Panc1 (cell line): ENCODE measurements at regions not wholly inside any gene's neighbourhood (a gene's known extent, or its start where the extent isn't known, plus 50 kb on each side); places are given as distances from the start of the nearest gene placed in this dataset.

Experiments used
- ATAC-seq: fragments of 200-7000 bp; cut with Tn5 transposase; 2 replicates; pipeline ENCODE4 v1.9.1; 2020; ENCODE audit warnings: mild to moderate bottlenecking, moderate library complexity
- BruUV-seq: library from RNA; stranded (reverse); fragments of 400-500 nt; replicated peaks from 2 replicates; lab custom pipeline; 2021; lab: Mats Ljungman, UMichigan
- CTCF ChIA-PET: fragments of 300-600 bp; sonication (Branson Sonifier 250); formaldehyde crosslinking; loops from one replicate; lab custom pipeline; 2022; ENCODE audit warnings: antibody characterized with exemption; lab: Charles Lee
- POLR2A ChIA-PET: fragments of 300-600 bp; sonication (Branson Sonifier 250); formaldehyde crosslinking; loops from one replicate; lab custom pipeline; 2022; ENCODE audit warnings: antibody characterized with exemption; lab: Charles Lee
- DNase-seq: peaks from one replicate; pipeline ENCODE4 v3.0.0-alpha.2; 2010; ENCODE audit warnings: low read depth, low spot score
- H3K27ac ChIP-seq: 2 replicates; pipeline ENCODE4 v1.5.1; 2011; ENCODE audit warnings: mild to moderate bottlenecking, low read length, inconsistent platforms
- H3K27me3 ChIP-seq: fragments of 200-500 bp; sonication (Bioruptor generic); 2 replicates; pipeline ENCODE4 v1.6.0; 2014; ENCODE audit warnings: low read length, inconsistent platforms; ENCODE audit not compliant: control insufficient read depth, insufficient read depth
- H3K36me3 ChIP-seq: fragments of 200-500 bp; sonication (Bioruptor generic); 2 replicates; pipeline ENCODE4 v1.5.1; 2014; ENCODE audit warnings: inconsistent platforms, mild to moderate bottlenecking, low read length, moderate library complexity; ENCODE audit not compliant: control insufficient read depth, insufficient read depth
- H3K4me1 ChIP-seq: 2 replicates; pipeline ENCODE4 v1.5.1; 2011; ENCODE audit warnings: inconsistent platforms, mild to moderate bottlenecking, low read length, moderate library complexity; ENCODE audit not compliant: control insufficient read depth, insufficient read depth
- H3K4me3 ChIP-seq, 2 experiments: 2 replicates each; pipeline ENCODE4 v1.5.1; 2011 to 2012; ENCODE audit warnings: low read depth in 2 of 2, low read length in 2 of 2, mild to moderate bottlenecking in 2 of 2, inconsistent platforms in 1 of 2, moderate library complexity in 1 of 2
- H3K9me3 ChIP-seq: fragments of 200-500 bp; sonication (Bioruptor generic); 2 replicates; pipeline ENCODE4 v1.5.1; 2014; ENCODE audit warnings: low read depth, mild to moderate bottlenecking, inconsistent platforms, low read length, moderate library complexity; ENCODE audit not compliant: control insufficient read depth, insufficient read depth
- POLR2AphosphoS5 ChIP-seq: IDR thresholded peaks from 2 replicates; pipeline ENCODE4 v1.6.1; 2012; ENCODE audit warnings: mild to moderate bottlenecking, low read depth, low read length, moderate library complexity
- SIN3A ChIP-seq: IDR thresholded peaks from 2 replicates; pipeline ENCODE4 v1.6.1; 2012; ENCODE audit warnings: low read depth, mild to moderate bottlenecking, low read length, moderate library complexity, borderline replicate concordance; ENCODE audit not compliant: insufficient read depth
- TCF7L2 ChIP-seq: IDR thresholded peaks from 2 replicates; pipeline ENCODE4 v1.6.1; 2011; ENCODE audit warnings: mild to moderate bottlenecking, low read depth, low read length, inconsistent platforms
- in situ Hi-C: cut with HindIII; loops from 2 replicates; pipeline ENCODE4 v1.10.0; 2016; ENCODE audit warnings: low sequenced_read_pairs, low pct_unique_long_range_greater_than_20kb
- intact Hi-C: fragments of 100-400 bp; cut with micrococcal nuclease; formaldehyde crosslinking; loops from one replicate; pipeline ENCODE4 v1.10.0; 2022; ENCODE audit not compliant: unreplicated experiment
- TF ChIP-seq, protein P1 (sequence below): fragments of 450-650 bp; IDR thresholded peaks from 2 replicates; pipeline ENCODE4 v1.5.1; 2017; ENCODE audit warnings: mild to moderate bottlenecking
- TF ChIP-seq, protein P2 (sequence below), 2 experiments: IDR thresholded peaks; 2 replicates each; pipeline ENCODE4 v1.6.1; 2011 to 2012; ENCODE audit warnings: low read depth in 2 of 2, control low read depth in 1 of 2, low read length in 1 of 2, mild to moderate bottlenecking in 1 of 2, moderate library complexity in 1 of 2; ENCODE audit not compliant: insufficient read depth in 1 of 2

DNA sequence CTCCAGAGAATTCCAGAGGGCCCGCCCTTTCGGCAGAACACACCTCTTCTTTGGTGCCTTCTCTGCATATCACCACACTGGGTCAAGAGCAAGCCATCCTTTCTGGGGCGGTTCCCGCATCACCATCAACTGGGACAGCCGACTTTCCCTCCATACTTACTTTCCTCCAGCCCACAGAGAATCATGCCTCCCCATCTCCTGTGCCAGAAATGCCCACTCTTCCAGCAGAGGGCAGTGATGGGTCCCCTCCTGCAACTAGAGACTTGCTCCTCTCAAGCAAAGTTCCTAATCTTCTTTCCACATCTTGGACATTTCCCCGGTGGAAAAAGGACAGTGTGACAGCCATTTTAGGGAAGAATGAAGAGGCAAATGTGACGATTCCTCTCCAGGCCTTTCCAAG lies 157.7 kb downstream of the C11orf91 start:
- H3K4me3 ChIP-seq = no peak overlapping the region
- peak; percentile 81 for ATAC-seq
- in situ Hi-C loops (no loop called here), intact Hi-C loops (no loop called here)
- no peaks in the 10 kb centered on the region for H3K9me3 ChIP-seq
- no TSS peak for BruUV-seq
- CTCF ChIA-PET = interaction anchor here (0.8 to 1.0 kb wide), 2 partner anchors 149 to 200 kb away, joined by 3 to 4 read pairs; no protein-coding TSS in a partner anchor
- POLR2A ChIA-PET = no interaction called here
- no peaks in the 10 kb centered on the region for H3K27me3 ChIP-seq
- TF ChIP-seq, protein P1, sequence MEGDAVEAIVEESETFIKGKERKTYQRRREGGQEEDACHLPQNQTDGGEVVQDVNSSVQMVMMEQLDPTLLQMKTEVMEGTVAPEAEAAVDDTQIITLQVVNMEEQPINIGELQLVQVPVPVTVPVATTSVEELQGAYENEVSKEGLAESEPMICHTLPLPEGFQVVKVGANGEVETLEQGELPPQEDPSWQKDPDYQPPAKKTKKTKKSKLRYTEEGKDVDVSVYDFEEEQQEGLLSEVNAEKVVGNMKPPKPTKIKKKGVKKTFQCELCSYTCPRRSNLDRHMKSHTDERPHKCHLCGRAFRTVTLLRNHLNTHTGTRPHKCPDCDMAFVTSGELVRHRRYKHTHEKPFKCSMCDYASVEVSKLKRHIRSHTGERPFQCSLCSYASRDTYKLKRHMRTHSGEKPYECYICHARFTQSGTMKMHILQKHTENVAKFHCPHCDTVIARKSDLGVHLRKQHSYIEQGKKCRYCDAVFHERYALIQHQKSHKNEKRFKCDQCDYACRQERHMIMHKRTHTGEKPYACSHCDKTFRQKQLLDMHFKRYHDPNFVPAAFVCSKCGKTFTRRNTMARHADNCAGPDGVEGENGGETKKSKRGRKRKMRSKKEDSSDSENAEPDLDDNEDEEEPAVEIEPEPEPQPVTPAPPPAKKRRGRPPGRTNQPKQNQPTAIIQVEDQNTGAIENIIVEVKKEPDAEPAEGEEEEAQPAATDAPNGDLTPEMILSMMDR = peak; percentile 81
- no peak for TF ChIP-seq SIN3A
- TF ChIP-seq TCF7L2 = no peak
- H3K27ac ChIP-seq = no peak overlapping the region
- H3K4me1 ChIP-seq = no peaks in the 10 kb centered on the region
- H3K36me3 ChIP-seq = no peaks in the 10 kb centered on the region
- peak; percentile 43 for DNase-seq

DNA sequence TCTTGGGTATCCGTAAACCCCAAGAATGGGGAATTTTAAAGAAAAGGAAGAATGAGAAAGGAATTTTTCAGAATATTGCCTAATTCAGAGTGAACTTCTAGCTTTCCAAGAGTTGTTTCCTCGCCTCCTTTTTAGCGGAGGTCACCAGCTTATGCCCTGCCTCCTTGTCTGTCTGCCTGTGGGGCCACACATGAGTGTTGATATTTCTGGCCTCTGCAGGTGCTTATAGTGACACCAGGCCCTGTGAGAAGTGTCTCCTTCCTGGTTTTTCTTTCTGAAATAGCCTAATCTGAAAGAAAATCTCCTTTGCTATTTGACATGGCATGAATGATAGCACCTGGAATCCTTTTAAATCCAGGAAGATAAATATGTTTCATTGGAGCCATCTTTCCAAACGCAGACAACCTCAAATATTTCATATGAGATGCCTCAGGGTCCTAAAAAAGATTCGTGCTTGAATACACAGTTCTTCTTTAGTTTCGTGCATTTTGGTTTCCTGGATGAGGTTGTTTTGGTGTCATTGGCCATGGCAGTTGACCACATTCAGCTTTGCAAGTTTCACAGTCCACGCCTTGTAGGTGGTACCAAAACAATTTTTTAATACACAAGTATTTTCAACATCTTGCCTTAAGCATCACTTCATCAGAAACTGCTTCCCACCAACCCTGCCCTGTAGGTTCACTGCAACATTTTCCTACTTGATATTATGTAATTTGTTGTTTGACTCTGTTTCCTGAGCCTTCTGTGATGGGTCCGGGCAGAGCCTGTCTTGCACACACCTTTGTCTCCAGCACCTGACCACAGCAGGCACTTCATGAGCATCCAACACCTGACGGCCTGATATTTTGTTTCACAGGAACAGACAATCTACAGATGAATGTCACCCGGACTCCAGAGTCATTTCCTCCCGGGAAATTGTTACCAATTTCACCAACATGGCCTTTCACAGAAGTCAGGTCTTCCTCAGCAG lies 159.4 kb downstream of the C11orf91 start:
- ChIA-PET CTCF (no interaction called here), POLR2A (no interaction called here)
- intact Hi-C loops (no loop called here), in situ Hi-C loops (no loop called here)
- Histone ChIP-seq H3K27ac (no peak overlapping the region), H3K4me1 (no peaks in the 10 kb centered on the region), H3K9me3 (no peaks in the 10 kb centered on the region), H3K4me3 (no peak overlapping the region), H3K36me3 (no peaks in the 10 kb centered on the region), H3K27me3 (no peaks in the 10 kb centered on the region)
- TF ChIP-seq, protein P1 = no peak
- TF ChIP-seq POLR2AphosphoS5 (no peak), SIN3A (no peak), TCF7L2 (no peak)
- TF ChIP-seq, protein P2, sequence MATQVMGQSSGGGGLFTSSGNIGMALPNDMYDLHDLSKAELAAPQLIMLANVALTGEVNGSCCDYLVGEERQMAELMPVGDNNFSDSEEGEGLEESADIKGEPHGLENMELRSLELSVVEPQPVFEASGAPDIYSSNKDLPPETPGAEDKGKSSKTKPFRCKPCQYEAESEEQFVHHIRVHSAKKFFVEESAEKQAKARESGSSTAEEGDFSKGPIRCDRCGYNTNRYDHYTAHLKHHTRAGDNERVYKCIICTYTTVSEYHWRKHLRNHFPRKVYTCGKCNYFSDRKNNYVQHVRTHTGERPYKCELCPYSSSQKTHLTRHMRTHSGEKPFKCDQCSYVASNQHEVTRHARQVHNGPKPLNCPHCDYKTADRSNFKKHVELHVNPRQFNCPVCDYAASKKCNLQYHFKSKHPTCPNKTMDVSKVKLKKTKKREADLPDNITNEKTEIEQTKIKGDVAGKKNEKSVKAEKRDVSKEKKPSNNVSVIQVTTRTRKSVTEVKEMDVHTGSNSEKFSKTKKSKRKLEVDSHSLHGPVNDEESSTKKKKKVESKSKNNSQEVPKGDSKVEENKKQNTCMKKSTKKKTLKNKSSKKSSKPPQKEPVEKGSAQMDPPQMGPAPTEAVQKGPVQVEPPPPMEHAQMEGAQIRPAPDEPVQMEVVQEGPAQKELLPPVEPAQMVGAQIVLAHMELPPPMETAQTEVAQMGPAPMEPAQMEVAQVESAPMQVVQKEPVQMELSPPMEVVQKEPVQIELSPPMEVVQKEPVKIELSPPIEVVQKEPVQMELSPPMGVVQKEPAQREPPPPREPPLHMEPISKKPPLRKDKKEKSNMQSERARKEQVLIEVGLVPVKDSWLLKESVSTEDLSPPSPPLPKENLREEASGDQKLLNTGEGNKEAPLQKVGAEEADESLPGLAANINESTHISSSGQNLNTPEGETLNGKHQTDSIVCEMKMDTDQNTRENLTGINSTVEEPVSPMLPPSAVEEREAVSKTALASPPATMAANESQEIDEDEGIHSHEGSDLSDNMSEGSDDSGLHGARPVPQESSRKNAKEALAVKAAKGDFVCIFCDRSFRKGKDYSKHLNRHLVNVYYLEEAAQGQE (IDR thresholded peaks at IDR 0.05; ENCODE audit: insufficient read depth in 1 of 2, low read depth in 2 of 2, low read length in 1 of 2) = no peak
- ATAC-seq (no peak), DNase-seq (no peak)
- no TSS peak for BruUV-seq
